ENCODE measurements at regions not wholly inside any gene's neighbourhood (a gene's known extent, or its start where the extent isn't known, plus 50 kb on each side); places are given as distances from the start of the nearest gene placed in this dataset.

DNA sequence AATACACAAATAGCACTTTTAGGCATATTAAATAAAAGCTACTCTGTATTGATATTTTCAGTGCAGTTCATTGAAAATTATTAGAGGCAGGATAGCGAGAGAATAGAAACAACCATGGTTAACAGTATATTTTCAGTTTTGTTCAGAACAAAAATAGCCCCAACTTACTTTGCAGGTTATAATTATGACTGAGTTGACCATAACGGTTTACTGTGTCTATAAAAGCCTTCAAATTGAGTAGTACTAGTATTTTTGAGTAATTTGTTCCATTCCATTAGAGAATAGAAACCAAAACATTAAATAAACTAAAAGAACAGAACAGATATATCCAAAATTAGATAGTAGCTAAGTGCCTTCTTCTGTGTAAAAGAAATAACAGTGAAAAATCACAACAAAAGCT, 1108.4 kb upstream of the PCDH20 start:
- in situ Hi-C loops (cut with HindIII; ENCODE audit: extremely low pct_ligation_motif_present, low pct_unique_long_range_greater_than_20kb) (no loop called here), intact Hi-C loops (cut with micrococcal nuclease; ENCODE audit: unreplicated experiment) (no loop called here)
- POLR2A ChIA-PET = no interaction called here
- Histone ChIP-seq H3K27ac (ENCODE audit: extremely low read length, insufficient read depth, low read length) (no peak overlapping the region), H3K9me3 (ENCODE audit: low read length) (no peaks in the 10 kb centered on the region), H3K36me3 (replicated peaks in 1 of 2; ENCODE audit: control insufficient read depth in 1 of 2, insufficient read depth in 2 of 2, low read length in 2 of 2) (no peaks in the 10 kb centered on the region), H3K79me2 (ENCODE audit: insufficient read depth, low read length) (no peaks in the 10 kb centered on the region), H3K4me3 (replicated peaks in 1 of 3; ENCODE audit: insufficient read depth in 1 of 3, low read depth in 2 of 3, low read length in 3 of 3) (no peak overlapping the region), H3K4me2 (ENCODE audit: low read depth, low read length) (no peak overlapping the region), H3K9ac (ENCODE audit: insufficient read depth, low read depth, low read length) (no peak overlapping the region), H4K20me1 (ENCODE audit: insufficient read depth, low read length) (no peaks in the 10 kb centered on the region), H2AFZ (ENCODE audit: low read length) (no peak overlapping the region), H3K27me3 (ENCODE audit: control insufficient read depth in 1 of 2, insufficient read depth in 2 of 2, low read length in 2 of 2) (no peaks in the 10 kb centered on the region; a peak in 1 of 5 replicates), H3K4me1 (ENCODE audit: insufficient read depth, low read length) (no peaks in the 10 kb centered on the region)
- WGBS (ENCODE audit: low lambda C conversion rate) = 0% methylated on average over 2 of the region's 2 CpGs
- no peak for TF ChIP-seq MYC (CRISPR knock-in tag; IDR thresholded peaks at IDR 0.05; ENCODE audit: borderline replicate concordance)
- no peak for TF ChIP-seq ZNF619 (CRISPR knock-in tag; IDR thresholded peaks at IDR 0.05)
- TF ChIP-seq, protein P1, sequence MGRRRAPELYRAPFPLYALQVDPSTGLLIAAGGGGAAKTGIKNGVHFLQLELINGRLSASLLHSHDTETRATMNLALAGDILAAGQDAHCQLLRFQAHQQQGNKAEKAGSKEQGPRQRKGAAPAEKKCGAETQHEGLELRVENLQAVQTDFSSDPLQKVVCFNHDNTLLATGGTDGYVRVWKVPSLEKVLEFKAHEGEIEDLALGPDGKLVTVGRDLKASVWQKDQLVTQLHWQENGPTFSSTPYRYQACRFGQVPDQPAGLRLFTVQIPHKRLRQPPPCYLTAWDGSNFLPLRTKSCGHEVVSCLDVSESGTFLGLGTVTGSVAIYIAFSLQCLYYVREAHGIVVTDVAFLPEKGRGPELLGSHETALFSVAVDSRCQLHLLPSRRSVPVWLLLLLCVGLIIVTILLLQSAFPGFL (CRISPR knock-in tag; IDR thresholded peaks at IDR 0.05) = no peak
- TF ChIP-seq, protein P2, sequence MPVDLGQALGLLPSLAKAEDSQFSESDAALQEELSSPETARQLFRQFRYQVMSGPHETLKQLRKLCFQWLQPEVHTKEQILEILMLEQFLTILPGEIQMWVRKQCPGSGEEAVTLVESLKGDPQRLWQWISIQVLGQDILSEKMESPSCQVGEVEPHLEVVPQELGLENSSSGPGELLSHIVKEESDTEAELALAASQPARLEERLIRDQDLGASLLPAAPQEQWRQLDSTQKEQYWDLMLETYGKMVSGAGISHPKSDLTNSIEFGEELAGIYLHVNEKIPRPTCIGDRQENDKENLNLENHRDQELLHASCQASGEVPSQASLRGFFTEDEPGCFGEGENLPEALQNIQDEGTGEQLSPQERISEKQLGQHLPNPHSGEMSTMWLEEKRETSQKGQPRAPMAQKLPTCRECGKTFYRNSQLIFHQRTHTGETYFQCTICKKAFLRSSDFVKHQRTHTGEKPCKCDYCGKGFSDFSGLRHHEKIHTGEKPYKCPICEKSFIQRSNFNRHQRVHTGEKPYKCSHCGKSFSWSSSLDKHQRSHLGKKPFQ (CRISPR knock-in tag; IDR thresholded peaks at IDR 0.05; ENCODE audit: insufficient replicate concordance) = no peak
- no peak for TF ChIP-seq SATB2 (CRISPR knock-in tag; IDR thresholded peaks at IDR 0.05)
- TF ChIP-seq KAT7 (CRISPR knock-in tag; IDR thresholded peaks at IDR 0.05; ENCODE audit: borderline replicate concordance) = no peak
- no peak for TF ChIP-seq SRY (CRISPR knock-in tag; IDR thresholded peaks at IDR 0.05)
- no peak for TF ChIP-seq LCORL (IDR thresholded peaks at IDR 0.05)
- no peak for TF ChIP-seq LCORL (CRISPR knock-in tag; IDR thresholded peaks at IDR 0.05)
- TF ChIP-seq ZNF501 (CRISPR knock-in tag; IDR thresholded peaks at IDR 0.05) = no peak
- TF ChIP-seq ZNF468 (CRISPR knock-in tag; IDR thresholded peaks at IDR 0.05) = no peak
- TF ChIP-seq, protein P3, sequence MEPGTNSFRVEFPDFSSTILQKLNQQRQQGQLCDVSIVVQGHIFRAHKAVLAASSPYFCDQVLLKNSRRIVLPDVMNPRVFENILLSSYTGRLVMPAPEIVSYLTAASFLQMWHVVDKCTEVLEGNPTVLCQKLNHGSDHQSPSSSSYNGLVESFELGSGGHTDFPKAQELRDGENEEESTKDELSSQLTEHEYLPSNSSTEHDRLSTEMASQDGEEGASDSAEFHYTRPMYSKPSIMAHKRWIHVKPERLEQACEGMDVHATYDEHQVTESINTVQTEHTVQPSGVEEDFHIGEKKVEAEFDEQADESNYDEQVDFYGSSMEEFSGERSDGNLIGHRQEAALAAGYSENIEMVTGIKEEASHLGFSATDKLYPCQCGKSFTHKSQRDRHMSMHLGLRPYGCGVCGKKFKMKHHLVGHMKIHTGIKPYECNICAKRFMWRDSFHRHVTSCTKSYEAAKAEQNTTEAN (CRISPR knock-in tag; conservative IDR thresholded peaks at IDR 0.05) = no peak
- DNase-seq (ENCODE audit: low spot score) (no peak), ATAC-seq (no peak), FAIRE-seq (no peak)
- BruUV-seq (replicated peaks) = no TSS peak
- CTCF ChIA-PET (ENCODE audit: low intra/inter-chr PET ratio, low total read pairs) = no interaction called here
